GM12878 (cell line): ENCODE measurements at regions not wholly inside any gene's neighbourhood (a gene's known extent, or its start where the extent isn't known, plus 50 kb on each side); places are given as distances from the start of the nearest gene placed in this dataset.

Experiments
- ATAC-seq: fragments of 200-7000 bp; cut with Tn5 transposase; 3 replicates; pipeline ENCODE4 v1.9.1; 2020; ENCODE audit warnings: mild to moderate bottlenecking, moderate library complexity
- BruUV-seq: library from RNA; stranded (reverse); fragments of 400-500 nt; replicated peaks from 2 replicates; lab custom pipeline; 2021; lab: Mats Ljungman, UMichigan
- CTCF ChIA-PET: fragments of 300-600 bp; sonication (Branson Sonifier 250); formaldehyde crosslinking; extraction: SDS; loops from one replicate; lab custom pipeline; 2021; ENCODE audit warnings: inconsistent platforms; lab: Yijun Ruan, JAX
- POLR2A ChIA-PET: fragments of 350-600 bp; formaldehyde crosslinking; extraction: SDS; loops from one replicate; lab custom pipeline; 2021; ENCODE audit warnings: inconsistent platforms; lab: Charles Lee
- RAD21 ChIA-PET: fragments of 300-600 bp; sonication (Branson Sonifier 250); formaldehyde crosslinking; loops from one replicate; lab custom pipeline; 2023; ENCODE audit warnings: antibody characterized with exemption; ENCODE audit not compliant: unreplicated experiment; lab: Charles Lee
- SMC1A ChIA-PET: fragments of 300-600 bp; sonication (Branson Sonifier 250); formaldehyde crosslinking; loops from one replicate; lab custom pipeline; 2023; ENCODE audit not compliant: unreplicated experiment, uncharacterized antibody; lab: Charles Lee
- DNase-seq: peaks from one replicate; pipeline ENCODE4 v3.0.0-alpha.2; 2011; ENCODE audit warnings: low read depth, low spot score
- FAIRE-seq: peaks from 3 replicates; lab custom pipeline; 2011; peaks lifted over from hg19 to GRCh38; lab: Jason Lieb, UNC
- H2AFZ ChIP-seq: 2 replicates; pipeline ENCODE4 v1.6.0; 2011; ENCODE audit warnings: low read depth, low read length, control low read depth; ENCODE audit not compliant: control insufficient read depth
- H3K27ac ChIP-seq: 2 replicates; pipeline ENCODE4 v1.5.1; 2011; ENCODE audit warnings: control low read depth; ENCODE audit not compliant: control insufficient read depth, insufficient read depth
- H3K27me3 ChIP-seq, 2 experiments: replicated peaks in 1 of 2; 2 replicates each; pipeline versions ENCODE4 v1.6.0 to v1.6.1; 2011; ENCODE audit warnings: low read length in 1 of 2; ENCODE audit not compliant: control insufficient read depth in 2 of 2, insufficient read depth in 2 of 2
- H3K36me3 ChIP-seq, 2 experiments: 2 replicates each; pipeline ENCODE4 v1.5.1; 2011; ENCODE audit warnings: low read length in 1 of 2; ENCODE audit not compliant: control insufficient read depth in 2 of 2, insufficient read depth in 2 of 2
- H3K4me1 ChIP-seq: 2 replicates; pipeline ENCODE4 v1.6.1; 2011; ENCODE audit warnings: mild to moderate bottlenecking, low read length, moderate library complexity, mixed read lengths; ENCODE audit not compliant: control insufficient read depth, insufficient read depth
- H3K4me2 ChIP-seq: 2 replicates; pipeline ENCODE4 v1.6.0; 2011; ENCODE audit warnings: control low read depth; ENCODE audit not compliant: control insufficient read depth, insufficient read depth
- H3K4me3 ChIP-seq: fragments of 200-600 bp; sonication (generic); 2 replicates; pipeline ENCODE4 v1.5.1; 2016
- H3K79me2 ChIP-seq: 2 replicates; pipeline ENCODE4 v1.6.0; 2011; ENCODE audit warnings: low read length; ENCODE audit not compliant: control insufficient read depth, insufficient read depth
- H3K9ac ChIP-seq: 2 replicates; pipeline ENCODE4 v1.8.0; 2011; ENCODE audit warnings: low read length, control low read depth, mixed read lengths; ENCODE audit not compliant: control insufficient read depth, insufficient read depth
- H3K9me3 ChIP-seq: replicated peaks from 3 replicates; pipeline ENCODE4 v1.5.1; 2011; ENCODE audit warnings: mild to moderate bottlenecking, low read length; ENCODE audit not compliant: control insufficient read depth, insufficient read depth
- H4K20me1 ChIP-seq: 2 replicates; pipeline ENCODE4 v1.6.0; 2011; ENCODE audit not compliant: control insufficient read depth, insufficient read depth
- EED ChIP-seq: sonication (generic); IDR thresholded peaks from 2 replicates; pipeline ENCODE4 v1.6.1; 2016; ENCODE audit warnings: antibody characterized with exemption, low read depth
- FOXK2 ChIP-seq: fragments of 450-650 bp; IDR thresholded peaks from 2 replicates; pipeline ENCODE4 v1.6.1; 2017; ENCODE audit warnings: mild to moderate bottlenecking, moderate library complexity
- HDAC2 ChIP-seq: fragments of 200-600 bp; sonication (generic); IDR thresholded peaks from 2 replicates; pipeline ENCODE4 v1.6.1; 2017
- HSF1 ChIP-seq: fragments of 150-350 bp; IDR thresholded peaks from 2 replicates; pipeline ENCODE4 v1.6.1; 2014; ENCODE audit warnings: mild to moderate bottlenecking, low read depth, low read length
- IRF4 ChIP-seq: IDR thresholded peaks from 2 replicates; pipeline ENCODE4 v1.6.1; 2011; ENCODE audit warnings: low read depth, low read length
- KDM1A ChIP-seq: fragments of 200-600 bp; sonication (generic); IDR thresholded peaks from 2 replicates; pipeline ENCODE4 v1.6.1; 2016; ENCODE audit warnings: borderline replicate concordance
- MEF2A ChIP-seq: IDR thresholded peaks from 2 replicates; pipeline ENCODE4 v1.6.1; 2011; ENCODE audit warnings: low read depth, mild to moderate bottlenecking, low read length, moderate library complexity; ENCODE audit not compliant: insufficient read depth
- NFIC ChIP-seq: IDR thresholded peaks from 2 replicates; pipeline ENCODE4 v1.6.1; 2012; ENCODE audit warnings: low read depth, mild to moderate bottlenecking, inconsistent platforms, low read length, moderate library complexity
- NR2C2 ChIP-seq: IDR thresholded peaks from 2 replicates; pipeline ENCODE4 v1.6.1; 2011; ENCODE audit warnings: borderline replicate concordance, low read depth; ENCODE audit not compliant: control insufficient read depth, insufficient read length
- POU2F2 ChIP-seq: IDR thresholded peaks from 3 replicates; pipeline ENCODE4 v1.6.1; 2011; ENCODE audit warnings: low read depth, mild to moderate bottlenecking, low read length, borderline replicate concordance
- SMAD5 ChIP-seq: IDR thresholded peaks from 2 replicates; pipeline ENCODE4 v1.6.1; 2016; ENCODE audit warnings: antibody characterized with exemption, low read depth
- SMARCA5 ChIP-seq: fragments of 450-650 bp; IDR thresholded peaks from 2 replicates; pipeline ENCODE4 v1.6.1; 2017; ENCODE audit warnings: mild to moderate bottlenecking
- SREBF1 ChIP-seq: IDR thresholded peaks from 2 replicates; pipeline ENCODE4 v1.6.1; 2012; ENCODE audit warnings: mild to moderate bottlenecking, low read length
- SREBF2 ChIP-seq: IDR thresholded peaks from 2 replicates; pipeline ENCODE4 v1.6.1; 2012; ENCODE audit warnings: mild to moderate bottlenecking, low read length
- TCF3 ChIP-seq: IDR thresholded peaks from 2 replicates; pipeline ENCODE4 v1.6.1; 2012; ENCODE audit warnings: low read depth, mild to moderate bottlenecking, low read length, borderline replicate concordance; ENCODE audit not compliant: insufficient read depth
- YY1 ChIP-seq: IDR thresholded peaks from 2 replicates; pipeline ENCODE4 v1.6.1; 2011; ENCODE audit warnings: low read depth, mild to moderate bottlenecking, low read length
- ZBTB40 ChIP-seq: fragments of 450-650 bp; IDR thresholded peaks from 2 replicates; pipeline ENCODE4 v1.6.1; 2016; ENCODE audit warnings: mild to moderate bottlenecking, moderate library complexity, borderline replicate concordance
- WGBS: methylation state at CpG from one replicate; pipeline ENCODE4 v1.1.6; 2016; ENCODE audit warnings: low lambda C conversion rate; ENCODE audit not compliant: insufficient replicate concordance, insufficient coverage; ENCODE audit errors: missing lambda C conversion rate; 5-methylcytosine and 5-hydroxymethylcytosine counted together
- in situ Hi-C: fragments of 300-500 bp; cut with MboI; formaldehyde crosslinking; loops from 9 replicates; pipeline ENCODE4 v1.14.3; 2018; ENCODE audit warnings: mixed read lengths
- intact Hi-C: fragments of 100-400 bp; cut with micrococcal nuclease; formaldehyde crosslinking; loops from one replicate; pipeline ENCODE4 v1.14.2; 2022; ENCODE audit not compliant: unreplicated experiment

- Histone ChIP-seq H3K4me2 (no peak overlapping the region), H3K79me2 (no peaks in the 10 kb centered on the region), H4K20me1 (no peaks in the 10 kb centered on the region), H3K4me3 (no peak overlapping the region), H3K36me3 (no peaks in the 10 kb centered on the region), H2AFZ (no peak overlapping the region), H3K27ac (no peak overlapping the region), H3K27me3 (peaks cover 0 to 3% of the 10 kb centered on the region in 2 experiments; a peak in 2 of 4 replicates), H3K4me1 (no peaks in the 10 kb centered on the region), H3K9me3 (no peaks in the 10 kb centered on the region; the same call in 2 of the 3 replicates), H3K9ac (no peak overlapping the region)
- in situ Hi-C loops (no loop called here), intact Hi-C loops (no loop called here)
- RAD21 ChIA-PET, result interaction anchor here (1.1 kb wide), 1 partner anchor 12 kb away, joined by 3 read pairs; no protein-coding TSS in a partner anchor
- SMC1A ChIA-PET, result no interaction called here
- CTCF ChIA-PET, result interaction anchor here (0.6 kb wide), 1 partner anchor 12 kb away, joined by 3 read pairs; no protein-coding TSS in a partner anchor
- DNase-seq, result no peak
- ATAC-seq, result no peak
- WGBS, result 43% methylated on average over 5 of the region's 5 CpGs
- POLR2A ChIA-PET, result no interaction called here
- BruUV-seq, result no TSS peak
- no peak for FAIRE-seq
- no peak for TF ChIP-seq MEF2A
- TF ChIP-seq IRF4, result no peak
- no peak for TF ChIP-seq SMAD5
- no peak for TF ChIP-seq YY1
- no peak for TF ChIP-seq SREBF2
- TF ChIP-seq ZBTB40, result no peak
- no peak for TF ChIP-seq EED
- TF ChIP-seq NR2C2, result no peak
- no peak for TF ChIP-seq HSF1
- no peak for TF ChIP-seq NFIC
- TF ChIP-seq HDAC2, result no peak
- no peak for TF ChIP-seq FOXK2
- TF ChIP-seq SREBF1, result no peak
- no peak for TF ChIP-seq POU2F2
- no peak for TF ChIP-seq SMARCA5
- no peak for TF ChIP-seq KDM1A
- TF ChIP-seq TCF3, result no peak
Observed at GRCh38 chr5:54832858-54833257, 152.5 kb downstream of the ESM1 start.
